NCI-H128 (cell line): ENCODE measurements at regions not wholly inside any gene's neighbourhood (a gene's known extent, or its start where the extent isn't known, plus 50 kb on each side); places are given as distances from the start of the nearest gene placed in this dataset.

Experiments used
- DNase-seq: peaks from one replicate; lab custom pipeline; 2025; ENCODE audit not compliant: unreplicated experiment; lab: John Stamatoyannopoulos, UW

DNA sequence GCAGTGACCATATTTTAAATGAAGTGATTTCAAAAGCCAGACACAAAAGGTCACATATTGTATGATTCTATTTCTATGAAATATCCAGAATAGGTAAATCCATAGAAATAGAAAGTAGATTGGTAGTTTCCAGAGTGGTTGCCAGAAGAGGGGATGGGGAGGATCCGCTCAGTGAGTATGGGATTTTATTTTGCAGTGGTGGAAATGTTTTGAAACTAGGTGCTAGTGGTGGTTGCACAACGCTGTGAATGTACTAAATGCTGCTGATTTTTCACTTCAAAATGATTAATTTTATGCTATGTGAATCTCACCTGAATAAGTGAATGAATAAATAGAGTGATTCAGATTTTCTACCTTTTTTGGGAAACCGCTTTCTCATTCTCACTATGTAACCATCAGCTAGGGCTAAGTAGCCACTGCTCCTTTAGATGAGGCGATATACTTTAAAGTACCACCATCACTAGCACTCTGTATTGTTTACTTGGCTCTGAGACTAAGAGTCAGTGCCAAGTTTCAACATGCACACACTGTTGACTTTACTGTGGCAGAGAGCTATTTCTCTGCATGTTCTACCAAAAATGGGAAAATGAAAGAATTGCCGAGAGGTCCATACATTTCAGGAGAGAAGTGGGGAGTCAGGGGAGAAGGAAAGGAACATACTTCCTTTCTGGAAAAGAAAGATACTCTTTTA, 90.7 kb upstream of the GOLIM4 start:
- DNase-seq: no peak

DNA sequence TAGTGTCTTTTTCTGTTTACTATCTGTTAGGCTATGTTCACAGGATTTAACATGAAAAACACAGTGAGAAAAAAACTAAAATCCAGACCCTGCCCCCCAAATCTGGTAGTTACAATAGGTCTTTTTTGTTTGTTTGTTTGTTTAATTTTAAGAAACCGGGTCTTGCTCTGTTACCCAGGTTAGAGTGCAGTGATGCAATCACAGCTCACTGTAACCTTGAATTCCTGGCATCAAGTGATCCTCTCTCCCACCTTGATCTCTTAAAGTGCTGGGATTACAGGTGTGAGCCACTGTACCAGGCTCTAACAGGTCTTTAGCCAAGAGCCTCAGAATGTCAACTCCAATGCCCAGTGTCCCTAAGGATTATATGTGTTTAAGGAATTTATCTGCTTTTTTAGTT, 88.0 kb upstream of the GOLIM4 start:
- DNase-seq: no peak

DNA sequence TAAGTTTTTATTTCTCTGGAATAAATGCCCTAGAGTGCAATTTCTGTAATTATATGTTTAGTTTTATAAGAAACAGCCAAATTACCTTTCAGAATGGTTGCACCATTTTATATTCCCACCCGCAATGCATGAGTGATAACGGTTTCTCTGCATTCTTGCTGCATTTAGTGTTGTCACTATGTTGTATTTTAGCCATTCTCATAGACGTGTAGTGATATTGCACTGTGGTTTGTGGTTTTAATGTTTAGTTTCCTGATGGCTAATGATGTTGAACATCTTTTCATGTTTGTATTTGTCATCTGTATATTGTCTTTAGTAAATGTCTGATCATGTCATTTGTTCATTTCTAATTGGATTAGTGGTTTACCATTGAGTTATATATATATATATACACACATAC, 73.0 kb upstream of the GOLIM4 start:
- no peak for DNase-seq

DNA sequence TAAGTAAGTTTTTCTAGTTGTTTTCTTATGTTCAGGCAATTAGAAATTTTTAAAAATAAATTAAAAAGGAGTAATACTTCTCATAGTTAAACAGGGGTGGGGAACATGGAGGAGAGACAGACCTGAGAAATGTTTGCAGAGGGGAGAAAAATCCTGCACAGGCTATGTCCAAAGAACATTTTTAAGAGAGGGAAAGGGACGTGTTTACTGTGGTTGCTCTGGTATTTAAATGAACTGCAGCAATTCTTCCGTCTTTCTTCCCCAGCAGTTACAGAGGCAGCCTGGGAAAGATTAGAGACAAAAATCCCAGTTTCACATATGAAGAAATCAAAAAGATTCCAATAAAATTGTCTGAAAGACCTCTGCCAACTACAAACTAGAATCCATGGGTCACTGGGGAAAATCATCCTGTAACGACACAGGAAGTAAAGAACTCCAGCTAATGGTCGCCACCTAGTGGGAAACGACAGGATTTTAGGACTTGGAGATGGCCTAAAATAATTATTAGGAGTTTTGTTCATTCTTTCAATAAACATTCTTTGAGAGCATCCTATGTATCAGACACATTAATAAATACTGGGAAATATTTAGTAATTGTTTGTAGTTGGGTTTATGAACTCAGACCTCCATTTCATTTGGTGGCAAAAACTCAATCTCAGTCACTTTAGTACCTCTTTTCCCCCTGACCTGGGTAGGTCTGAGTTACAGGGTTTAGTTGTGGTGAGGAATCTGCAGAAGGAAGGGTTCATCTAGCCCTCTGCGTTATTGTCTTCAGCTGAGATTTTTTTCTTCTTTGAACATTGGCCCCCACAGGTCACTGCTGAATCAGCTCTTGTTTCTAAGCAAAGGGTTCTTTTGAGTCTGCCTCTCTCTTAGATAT, 69.9 kb upstream of the GOLIM4 start:
- DNase-seq: peak; percentile 7

DNA sequence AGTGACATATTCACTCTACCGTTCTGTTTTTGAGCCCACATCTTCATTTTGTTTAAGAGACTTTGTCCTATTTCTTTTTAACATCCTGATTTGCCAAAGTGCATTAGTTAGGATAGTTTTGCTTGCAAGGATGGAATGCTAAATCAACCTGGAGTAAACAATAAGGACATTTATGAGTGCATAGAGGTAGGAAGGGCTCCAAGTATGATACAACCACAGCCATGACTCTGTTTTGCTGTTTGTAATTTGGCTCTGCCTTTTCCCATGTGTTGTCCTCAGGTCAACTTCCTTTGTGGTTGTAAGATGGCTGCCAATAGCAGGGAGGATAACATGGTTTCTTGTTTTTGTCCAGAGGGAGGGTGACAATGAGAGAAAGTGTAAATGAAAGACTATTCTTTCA, 66.4 kb upstream of the GOLIM4 start:
- DNase-seq: no peak

DNA sequence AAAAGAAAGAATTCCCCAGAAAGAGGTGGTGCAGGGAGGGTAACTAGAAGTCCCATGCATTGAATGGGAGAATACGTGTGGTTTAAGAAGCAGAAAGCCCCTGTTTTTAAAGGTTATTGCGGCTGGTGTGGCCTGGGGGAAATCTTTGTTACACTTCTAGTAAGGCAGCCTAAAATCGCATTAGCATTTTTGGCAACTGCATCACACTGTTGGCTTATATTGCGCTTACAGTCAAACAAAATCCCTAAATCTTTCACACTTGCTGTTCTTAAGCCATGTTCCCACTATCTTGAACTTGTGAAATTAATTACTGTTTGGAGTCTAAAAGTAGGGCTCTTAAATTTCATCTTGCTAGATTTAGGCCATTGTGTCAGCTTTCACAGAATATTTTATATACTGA, 66.0 kb upstream of the GOLIM4 start:
- DNase-seq: no peak

DNA sequence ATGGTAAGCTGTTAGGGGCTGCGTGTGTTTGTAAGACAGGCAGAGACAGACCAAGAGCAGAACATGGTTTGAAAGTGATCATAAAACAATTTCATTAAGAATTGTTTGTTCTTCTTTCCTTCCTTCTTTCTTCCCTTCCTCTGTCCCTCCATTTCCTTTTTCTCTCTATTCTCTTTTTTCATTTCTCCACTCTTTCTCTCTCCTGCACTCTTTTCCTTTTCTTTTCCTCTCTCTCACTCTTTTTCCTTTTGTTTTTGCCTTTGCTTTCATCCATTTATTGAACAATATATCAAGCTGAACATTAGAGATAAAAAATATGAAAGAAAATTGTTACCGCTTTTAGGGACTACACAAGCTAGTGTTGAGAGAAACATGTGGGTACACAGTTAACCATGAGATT, 62.2 kb upstream of the GOLIM4 start:
- no peak for DNase-seq

DNA sequence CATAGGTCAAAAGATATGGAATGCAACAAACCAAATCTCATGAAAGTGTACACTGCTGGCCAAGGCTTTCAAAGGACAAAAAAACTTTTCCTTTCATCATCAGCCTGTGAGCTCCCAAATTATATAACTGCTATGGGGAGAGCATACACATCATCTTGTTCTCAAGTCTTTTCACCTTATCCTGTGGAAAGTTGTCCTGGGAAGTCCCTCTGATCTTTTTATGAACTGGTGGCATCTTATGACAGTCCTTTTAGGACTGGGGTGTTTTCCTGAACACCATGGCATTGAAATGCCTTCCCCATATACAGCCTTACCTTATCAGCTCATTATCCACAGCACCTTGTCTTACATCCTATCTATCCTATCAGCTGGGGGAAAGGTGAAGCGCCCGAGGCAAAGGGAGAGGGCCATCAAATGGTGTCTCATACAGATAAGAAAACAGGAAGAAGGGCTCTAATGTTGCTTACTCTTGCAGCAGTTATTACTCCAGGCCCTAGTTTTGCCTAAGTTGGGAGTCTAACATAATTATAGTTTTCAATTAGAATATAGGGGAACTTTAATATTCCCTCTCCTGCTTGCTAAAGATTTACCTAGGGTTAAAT, 61.5 kb upstream of the GOLIM4 start:
- no peak for DNase-seq

DNA sequence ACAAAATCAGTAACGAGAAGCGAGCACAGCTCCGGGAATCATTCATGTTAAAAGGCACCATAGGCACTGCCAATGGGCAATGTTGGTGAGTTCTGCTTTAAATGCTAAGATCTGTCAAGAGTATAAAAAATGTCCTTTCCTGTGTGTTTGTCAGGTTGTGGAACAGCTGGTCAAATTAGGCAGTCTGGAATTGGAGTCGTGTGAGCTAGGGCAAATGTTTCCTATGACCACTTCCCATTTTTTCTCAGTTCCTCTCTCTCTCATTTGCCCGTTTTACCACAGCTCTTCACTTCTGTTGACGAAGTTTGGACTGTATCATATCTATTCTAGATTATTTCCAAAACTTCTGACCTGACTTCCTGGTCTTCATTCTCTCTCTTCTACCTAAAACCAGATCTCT, 60.8 kb upstream of the GOLIM4 start:
- DNase-seq: no peak

DNA sequence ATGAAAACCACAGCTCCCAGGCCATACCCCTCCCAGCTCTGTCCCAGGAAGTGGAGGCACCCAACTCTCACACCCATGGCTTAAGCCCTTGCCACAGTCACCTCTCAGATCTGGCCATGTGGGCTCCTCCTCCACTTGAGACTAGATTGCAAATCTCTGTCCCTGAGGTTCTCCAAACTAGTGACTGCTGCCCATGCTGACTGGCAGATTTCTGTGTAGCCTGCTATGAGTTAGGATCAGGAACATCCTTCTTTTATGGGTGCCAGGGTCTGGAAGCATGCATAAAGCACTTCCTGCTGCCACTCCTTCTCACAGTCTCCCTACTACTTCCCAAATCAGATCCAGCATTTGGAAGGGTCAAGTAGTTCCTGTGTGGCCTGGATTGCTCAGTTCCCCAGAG, 59.6 kb upstream of the GOLIM4 start:
- DNase-seq: no peak

DNA sequence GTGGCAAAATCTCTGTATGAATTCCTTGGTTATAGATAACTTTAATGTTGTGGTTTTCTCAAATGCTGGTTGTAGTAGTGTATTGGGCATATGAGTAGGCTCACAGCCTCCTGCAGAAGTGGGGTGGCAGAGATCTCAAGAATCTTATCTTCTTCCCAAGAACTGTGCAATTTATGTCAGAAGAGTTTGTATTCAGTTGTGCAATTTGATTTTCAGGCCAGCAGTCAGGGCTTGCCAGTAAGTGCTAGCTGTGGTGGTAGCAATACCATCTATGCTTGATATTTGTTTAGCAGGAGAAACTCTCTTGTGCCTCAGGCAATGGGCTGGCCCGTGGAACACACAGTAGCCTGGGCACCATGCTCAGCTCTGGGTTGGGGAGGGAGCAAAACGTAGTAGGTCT, 58.4 kb upstream of the GOLIM4 start:
- DNase-seq: no peak

DNA sequence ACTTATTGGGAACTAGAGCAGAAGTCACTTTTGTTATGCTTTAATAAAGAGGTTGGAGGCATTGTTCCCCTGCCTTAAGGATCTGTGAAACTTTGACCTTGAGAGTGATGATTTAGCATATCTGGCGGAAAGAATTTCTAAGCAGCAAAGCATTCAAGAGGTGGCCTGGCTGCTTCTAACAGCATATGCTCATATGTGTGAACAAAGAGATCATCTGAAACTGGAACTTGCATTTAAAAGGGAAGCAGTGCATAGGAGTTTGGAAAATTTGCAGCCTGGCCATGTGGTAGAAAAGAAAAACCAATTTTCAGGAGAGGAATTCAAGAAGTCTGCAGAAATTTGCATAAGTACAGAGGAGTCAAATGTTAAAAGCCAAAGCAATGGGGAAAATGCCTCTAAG, 56.4 kb upstream of the GOLIM4 start:
- no peak for DNase-seq
